ENCODE measurements at regions not wholly inside any gene's neighbourhood (a gene's known extent, or its start where the extent isn't known, plus 50 kb on each side); places are given as distances from the start of the nearest gene placed in this dataset.

GRCh38 chr19:30088567-30088966, 146.5 kb downstream of the URI1 start:
- POLR2A ChIA-PET = interaction anchor here (0.6 kb wide), 1 partner anchor 482 kb away, joined by 3 read pairs; the partner anchor contains the start of gene POP4
- Histone ChIP-seq H3K4me1 (ENCODE audit: insufficient read depth, low read length) (no peaks in the 10 kb centered on the region), H3K27ac (ENCODE audit: low read depth in 1 of 2, low read length in 2 of 2) (no peak overlapping the region), H3K4me3 (ENCODE audit: low read length) (no peak overlapping the region), H3K9me3 (ENCODE audit: control insufficient read depth in 1 of 2, insufficient read depth in 1 of 2, low read length in 2 of 2) (no peaks in the 10 kb centered on the region), H3K36me3 (ENCODE audit: insufficient read depth, low read length) (no peaks in the 10 kb centered on the region), H3K27me3 (ENCODE audit: control insufficient read depth in 1 of 2, insufficient read depth in 2 of 2, low read length in 2 of 2) (no peaks in the 10 kb centered on the region)
- Mint-ChIP-seq H3K4me3 (no peak overlapping the region), H3K9me3 (no peaks in the 10 kb centered on the region), H3K27me3 (no peaks in the 10 kb centered on the region), H3K36me3 (ENCODE audit: low read depth) (no peaks in the 10 kb centered on the region), H3K27ac (no peak overlapping the region), H3K4me1 (ENCODE audit: low read depth) (no peaks in the 10 kb centered on the region)
- DNase-seq (no peak), ATAC-seq (ENCODE audit: poor library complexity) (no peak)
- intact Hi-C loops (cut with DNase I, micrococcal nuclease) = no loop called here
- TF ChIP-seq CTCF (IDR thresholded peaks at IDR 0.05) = no peak
- CTCF ChIA-PET = no interaction called here

GRCh38 chr19:30089086-30089665, 147.1 kb downstream of the URI1 start:
- Histone ChIP-seq H3K36me3 (ENCODE audit: insufficient read depth, low read length) (no peaks in the 10 kb centered on the region), H3K9me3 (ENCODE audit: control insufficient read depth in 1 of 2, insufficient read depth in 1 of 2, low read length in 2 of 2) (peaks cover 0 to 2% of the 10 kb centered on the region in 2 experiments), H3K4me3 (ENCODE audit: low read length) (no peak overlapping the region), H3K27ac (ENCODE audit: low read depth in 1 of 2, low read length in 2 of 2) (no peak overlapping the region), H3K27me3 (ENCODE audit: control insufficient read depth in 1 of 2, insufficient read depth in 2 of 2, low read length in 2 of 2) (no peaks in the 10 kb centered on the region), H3K4me1 (ENCODE audit: insufficient read depth, low read length) (no peaks in the 10 kb centered on the region)
- ChIA-PET CTCF (no interaction called here), POLR2A (interaction anchor here (0.6 kb wide), 1 partner anchor 483 kb away, joined by 3 read pairs; the partner anchor contains the start of gene POP4)
- ATAC-seq (ENCODE audit: poor library complexity) (no peak), DNase-seq (no peak)
- no peaks in the 10 kb centered on the region for H3K36me3 Mint-ChIP-seq (ENCODE audit: low read depth)
- TF ChIP-seq CTCF (IDR thresholded peaks at IDR 0.05) = no peak
- H3K9me3 Mint-ChIP-seq = no peaks in the 10 kb centered on the region
- intact Hi-C loops (cut with DNase I, micrococcal nuclease) = no loop called here
- H3K4me3 Mint-ChIP-seq = no peak overlapping the region
- H3K4me1 Mint-ChIP-seq (ENCODE audit: low read depth) = no peaks in the 10 kb centered on the region
- H3K27ac Mint-ChIP-seq = no peak overlapping the region
- H3K27me3 Mint-ChIP-seq = no peaks in the 10 kb centered on the region

DNA sequence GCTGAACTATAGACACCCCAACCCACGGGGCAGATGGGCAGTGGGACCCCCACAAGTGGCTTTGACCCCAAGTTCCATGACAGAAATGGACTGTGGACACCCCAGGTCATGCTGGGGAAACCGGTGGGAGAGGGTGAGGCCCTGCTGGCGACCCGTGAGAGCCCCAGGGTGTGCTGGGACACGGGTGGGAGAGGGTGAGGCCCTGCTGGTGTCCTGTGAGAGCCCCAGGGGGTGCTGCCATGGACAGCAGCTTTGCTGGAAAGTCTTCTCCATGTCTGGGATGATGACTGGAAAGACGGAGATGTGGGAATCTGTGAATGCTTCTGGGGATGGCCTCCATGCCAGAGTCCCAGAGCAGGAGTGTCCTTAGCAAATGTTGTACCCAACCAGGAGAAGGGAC, 148.4 kb downstream of the URI1 start:
- no peak overlapping the region for H3K4me3 ChIP-seq (ENCODE audit: low read length)
- no peak for DNase-seq
- Mint-ChIP-seq H3K27me3 (no peaks in the 10 kb centered on the region), H3K27ac (no peak overlapping the region), H3K4me1 (ENCODE audit: low read depth) (no peaks in the 10 kb centered on the region), H3K4me3 (no peak overlapping the region), H3K9me3 (no peaks in the 10 kb centered on the region), H3K36me3 (ENCODE audit: low read depth) (no peaks in the 10 kb centered on the region)
- H3K36me3 ChIP-seq (ENCODE audit: insufficient read depth, low read length) = no peaks in the 10 kb centered on the region
- H3K4me1 ChIP-seq (ENCODE audit: insufficient read depth, low read length) = no peaks in the 10 kb centered on the region
- no peak for ATAC-seq (ENCODE audit: poor library complexity)
- ChIA-PET CTCF (no interaction called here), POLR2A (no interaction called here)
- H3K27me3 ChIP-seq (ENCODE audit: control insufficient read depth in 1 of 2, insufficient read depth in 2 of 2, low read length in 2 of 2) = no peaks in the 10 kb centered on the region
- TF ChIP-seq CTCF (IDR thresholded peaks at IDR 0.05) = no peak
- peaks cover 0 to 3% of the 10 kb centered on the region in 2 experiments for H3K9me3 ChIP-seq (ENCODE audit: control insufficient read depth in 1 of 2, insufficient read depth in 1 of 2, low read length in 2 of 2)
- intact Hi-C loops (cut with DNase I, micrococcal nuclease) = no loop called here
- no peak overlapping the region for H3K27ac ChIP-seq (ENCODE audit: low read depth in 1 of 2, low read length in 2 of 2)

Data from CD4-positive, alpha-beta T cell (primary cell).